GM19438 (cell line): ENCODE measurements at regions not wholly inside any gene's neighbourhood (a gene's known extent, or its start where the extent isn't known, plus 50 kb on each side); places are given as distances from the start of the nearest gene placed in this dataset.
A peak's percentile ranks its signal among the peaks of the same experiment; 100 is the strongest.
"Not testable (repeated sequence)": the region's sequence is repeated elsewhere in the genome, so short reads cannot be mapped to it uniquely, and the experiment has no call there.

Source experiments
- ATAC-seq: cut with Tn5 transposase; IDR thresholded peaks from one replicate; pipeline ENCODE4 v1.9.1; 2021; ENCODE audit warnings: low read depth; ENCODE audit not compliant: unreplicated experiment

DNA sequence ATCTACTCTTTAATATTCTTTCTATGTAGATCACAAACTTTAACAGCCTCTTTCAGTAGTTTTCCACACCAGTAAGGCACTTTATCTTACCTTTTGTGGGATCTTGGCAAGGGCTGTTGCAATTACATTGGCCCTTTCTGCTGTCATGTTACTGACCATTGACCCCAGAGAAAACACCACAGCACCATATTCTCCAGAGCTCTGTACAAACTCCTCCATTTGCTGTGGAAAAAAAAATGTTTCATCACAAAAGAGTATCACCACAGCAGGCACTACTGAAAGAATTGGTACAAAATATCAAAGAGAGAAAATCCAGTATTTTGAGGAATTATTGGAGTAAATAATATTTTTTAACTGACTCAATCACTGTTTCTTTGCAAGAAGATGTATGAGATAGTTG, 62.3 kb upstream of the UGT2A3 start:
- not testable (repeated sequence) for ATAC-seq

DNA sequence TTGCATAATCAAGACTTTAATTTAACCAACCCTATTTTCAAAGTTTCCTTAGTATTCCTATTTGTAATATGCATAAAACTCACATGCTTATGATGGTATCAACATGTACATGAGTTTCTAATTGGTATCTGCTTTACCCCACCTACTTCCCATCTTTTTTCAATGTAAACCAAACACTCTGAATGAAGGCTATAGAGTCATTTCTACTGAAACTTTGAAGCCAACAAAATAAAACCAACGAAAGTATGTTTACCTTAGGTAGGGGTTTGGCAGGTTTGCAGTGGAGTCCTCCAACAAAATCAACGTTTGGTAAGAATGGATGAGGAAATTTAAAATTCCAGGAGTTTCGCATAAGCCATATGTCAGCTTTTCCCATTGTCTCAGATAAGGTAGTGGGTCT, 66.4 kb upstream of the UGT2A3 start:
- ATAC-seq: not testable (repeated sequence)

DNA sequence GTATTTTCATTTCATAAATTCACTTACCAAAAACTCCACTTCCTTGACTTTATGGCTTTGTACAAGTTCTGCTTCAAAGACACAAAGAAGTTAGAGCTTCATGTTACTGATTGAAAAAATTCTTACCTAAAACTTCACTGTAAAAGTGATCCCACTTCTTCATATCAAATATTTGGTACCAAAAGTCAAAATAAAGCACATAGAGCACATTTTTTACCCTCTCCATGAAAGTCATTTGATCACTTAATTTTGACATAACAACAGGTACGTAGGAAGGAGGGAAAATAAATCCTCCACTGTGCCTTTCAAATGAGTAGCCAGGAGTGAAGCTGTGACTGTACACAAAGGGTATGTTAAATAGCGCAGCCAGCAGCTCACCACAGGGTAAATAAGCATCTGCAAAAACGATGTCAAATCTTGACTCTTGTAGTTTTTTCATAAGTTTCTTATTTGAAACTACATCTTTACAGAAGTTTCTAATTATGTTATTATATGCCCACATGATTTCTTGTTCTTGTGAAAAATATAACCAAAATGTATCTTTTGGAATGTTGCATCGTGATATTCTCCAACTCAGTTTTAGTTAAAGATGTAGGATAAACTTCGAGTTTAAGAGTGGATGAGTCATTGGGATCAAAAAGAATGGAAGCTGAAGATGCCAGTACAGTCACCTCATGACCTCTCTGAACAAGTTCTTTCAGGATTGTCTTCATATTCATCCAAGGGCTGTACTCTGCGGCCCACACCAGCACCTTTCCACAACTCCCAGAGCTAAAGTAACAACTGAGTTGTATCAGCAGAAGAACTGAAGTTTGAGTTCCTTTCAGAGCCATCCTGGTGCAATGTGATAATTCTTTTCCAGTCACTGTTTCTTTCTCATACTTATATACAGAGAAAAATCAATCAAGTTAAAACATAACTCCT, 68.2 kb upstream of the UGT2A3 start:
- not testable (repeated sequence) for ATAC-seq

DNA sequence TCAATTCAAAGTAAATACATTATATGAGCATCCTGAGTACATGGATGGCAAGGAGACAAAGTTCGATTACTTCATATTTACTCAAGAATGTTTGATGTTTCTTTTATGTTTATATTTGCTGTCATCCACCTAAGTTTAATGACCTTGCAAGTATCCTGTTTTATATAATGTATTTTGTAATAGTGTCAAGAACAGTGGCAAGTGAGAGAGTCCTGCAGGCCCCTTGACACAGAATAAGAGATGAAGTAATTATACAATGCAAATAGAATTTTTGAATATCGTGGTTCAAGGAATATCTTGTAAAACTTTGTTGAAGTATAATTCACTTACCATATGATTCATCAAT, 68.8 kb upstream of the UGT2A3 start:
- ATAC-seq: not testable (repeated sequence)

DNA sequence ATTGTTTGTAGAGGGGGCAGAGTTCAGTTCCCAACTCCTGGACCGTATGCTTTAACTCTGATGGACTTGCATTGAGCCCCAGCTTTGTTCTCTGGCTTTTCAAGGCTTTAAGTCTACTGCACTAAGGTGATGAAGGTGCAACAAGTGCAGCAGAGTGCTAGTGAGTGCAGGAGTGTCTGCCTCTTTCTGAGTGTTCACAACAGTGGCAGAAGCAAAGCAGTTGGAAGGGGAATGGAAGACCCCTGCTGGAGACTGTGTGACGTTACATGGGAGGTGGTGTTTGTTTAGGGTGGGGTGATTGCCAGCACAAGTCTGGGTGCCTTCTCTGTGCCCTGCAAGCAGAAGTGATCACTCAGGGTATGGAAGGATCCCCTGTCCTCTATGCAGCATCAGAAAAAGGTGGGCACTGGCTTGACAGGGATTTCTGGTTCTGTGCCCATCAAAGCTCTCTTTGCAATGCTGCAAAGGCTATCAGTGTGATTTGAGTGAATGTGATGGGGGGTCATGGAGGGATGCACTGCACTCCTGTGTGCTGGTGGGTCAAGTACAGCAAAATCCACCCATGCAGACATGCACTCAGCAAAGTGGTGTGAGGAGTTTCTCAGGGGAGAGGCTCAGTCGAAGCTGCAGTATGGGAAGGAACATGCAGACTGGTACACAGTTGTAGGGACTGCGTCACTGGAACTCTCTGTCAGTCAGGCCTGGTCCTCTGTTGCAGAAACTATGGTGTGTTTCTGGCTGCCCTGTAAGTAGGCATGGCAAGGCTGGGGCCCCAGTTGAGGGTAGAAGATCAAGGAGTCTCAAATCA, 70.9 kb upstream of the UGT2B7 start:
- peak; percentile 73 for ATAC-seq

DNA sequence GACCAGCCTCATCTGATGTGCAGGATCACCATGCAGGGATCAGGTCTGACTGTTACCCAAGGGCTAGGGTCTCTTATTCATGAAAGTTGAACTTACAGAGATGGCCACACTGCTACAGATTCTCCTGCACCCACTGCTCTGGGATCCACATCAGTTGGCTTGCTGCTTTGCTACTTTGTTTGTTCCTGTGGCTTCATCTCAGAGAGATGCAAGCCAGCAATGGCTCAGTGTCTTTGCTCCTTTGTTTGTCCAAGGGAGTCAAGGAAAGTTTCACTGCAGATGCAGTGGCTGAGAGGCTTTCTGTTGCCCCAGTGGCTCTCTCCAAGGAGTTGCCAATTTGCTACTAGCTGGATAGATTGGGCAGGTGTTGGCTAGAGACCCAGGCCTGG, 70.3 kb upstream of the UGT2B7 start:
- no peak for ATAC-seq

DNA sequence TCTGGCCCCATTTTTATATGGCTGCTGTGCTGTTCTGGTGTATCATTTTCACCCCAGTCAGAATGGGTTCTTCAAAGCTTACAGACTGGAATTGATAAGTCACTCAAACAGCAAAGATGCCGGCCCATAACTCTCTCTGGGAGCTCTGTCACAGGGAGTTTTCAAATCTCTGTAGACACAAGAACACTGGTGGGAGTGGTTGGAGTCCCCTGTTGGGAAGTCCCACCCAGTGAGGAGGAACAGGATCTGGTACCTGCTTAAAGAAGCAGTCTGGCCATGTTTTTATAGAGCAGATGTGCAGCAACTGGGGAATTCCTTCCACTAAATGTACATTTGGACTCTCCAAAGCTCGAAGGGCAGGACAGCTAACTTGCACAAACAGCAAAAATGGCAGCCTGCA, 69.3 kb upstream of the UGT2B7 start:
- ATAC-seq: no peak

DNA sequence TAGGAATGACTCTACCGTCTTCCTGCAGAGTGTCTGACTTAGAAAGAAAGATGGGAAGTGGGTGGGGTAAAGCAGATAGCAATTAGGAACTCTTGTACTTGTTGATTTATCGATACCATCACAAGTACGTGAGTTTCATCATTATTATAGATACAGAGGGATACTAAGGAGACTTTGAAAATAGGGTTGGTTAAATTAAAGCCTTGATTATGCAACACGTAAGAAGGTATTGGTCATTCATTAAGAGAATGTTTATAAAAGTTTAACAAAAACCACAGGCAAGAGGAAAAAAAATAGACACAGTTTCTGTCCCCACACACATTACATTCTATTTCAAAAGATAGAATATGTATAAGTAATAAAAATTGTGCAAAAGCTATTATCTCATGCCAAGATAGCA, 65.9 kb upstream of the UGT2B7 start:
- ATAC-seq: no peak

DNA sequence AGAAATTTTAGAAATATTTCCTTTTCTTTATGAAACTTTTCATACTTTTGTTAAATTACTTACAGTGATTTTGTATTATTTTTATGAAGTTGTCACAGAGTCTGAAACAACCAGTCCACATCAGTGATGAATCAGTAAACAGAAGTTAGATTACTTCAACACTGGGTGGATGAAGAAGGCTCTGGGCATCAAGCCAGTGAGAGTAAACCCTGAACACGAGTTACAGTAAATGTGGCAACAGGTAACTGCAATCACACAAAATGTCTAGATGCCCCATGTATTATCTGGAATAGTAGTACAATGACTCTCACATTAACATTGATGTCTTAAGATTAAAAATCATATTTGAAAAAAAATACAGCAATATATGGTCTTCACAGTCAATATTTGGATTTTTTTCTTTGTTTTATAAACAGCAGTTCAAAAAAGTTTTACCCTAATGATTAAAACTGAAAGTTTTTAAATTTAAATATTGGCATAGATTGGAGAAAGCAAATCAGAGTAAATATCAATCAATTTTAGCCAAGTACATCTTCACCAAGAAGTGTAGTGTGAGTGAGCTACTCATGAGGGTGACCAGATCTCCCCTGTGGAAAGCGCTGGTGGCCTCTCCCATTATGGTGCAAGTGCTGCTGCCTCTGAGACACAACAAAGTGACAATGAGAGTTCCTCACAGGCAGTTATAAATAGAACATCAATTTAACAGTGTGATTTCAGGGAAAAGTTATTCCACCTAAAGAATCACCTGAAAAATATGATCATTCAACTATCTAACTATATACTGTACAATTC, 63.2 kb upstream of the UGT2B7 start:
- no peak for ATAC-seq

DNA sequence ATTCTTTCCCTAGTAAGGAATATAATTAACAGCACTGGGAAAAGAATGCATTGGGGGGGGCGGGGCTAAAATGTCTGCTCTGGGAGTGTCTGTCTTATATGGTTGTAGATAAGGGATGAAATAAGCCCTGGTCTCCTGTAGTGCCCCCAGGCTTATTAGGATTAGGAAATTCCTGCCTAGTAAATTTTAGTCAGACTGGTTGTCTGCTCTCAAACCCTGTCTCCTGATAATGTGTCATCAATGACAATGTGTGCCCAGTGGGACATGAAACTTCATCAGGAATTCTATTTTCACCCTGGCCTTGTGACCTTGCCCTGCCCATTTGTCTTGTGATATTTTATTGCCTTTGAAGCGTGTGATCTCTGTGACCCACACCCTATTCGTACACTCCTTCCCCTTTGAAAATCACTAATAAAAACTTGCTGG, 61.9 kb upstream of the UGT2B7 start:
- not testable (repeated sequence) for ATAC-seq

DNA sequence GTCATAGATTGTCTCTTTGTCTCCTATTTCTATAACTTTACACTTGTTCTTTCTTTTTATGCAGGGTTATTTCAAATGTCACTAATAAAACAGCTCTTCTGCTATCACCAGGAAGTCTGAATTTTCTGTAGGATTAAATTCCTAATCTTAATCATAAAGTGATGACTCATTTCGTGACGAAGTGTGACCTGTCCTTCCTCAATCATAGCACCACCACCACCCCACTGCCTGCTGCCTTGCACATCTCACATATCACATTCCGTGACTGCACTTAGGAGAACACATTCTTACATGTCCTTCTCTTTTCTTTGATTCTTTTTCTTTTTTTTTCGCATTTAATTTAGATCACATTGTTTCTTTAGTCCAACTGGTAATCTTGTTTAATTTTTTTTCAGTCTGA, 57.7 kb upstream of the UGT2B7 start:
- no peak for ATAC-seq

DNA sequence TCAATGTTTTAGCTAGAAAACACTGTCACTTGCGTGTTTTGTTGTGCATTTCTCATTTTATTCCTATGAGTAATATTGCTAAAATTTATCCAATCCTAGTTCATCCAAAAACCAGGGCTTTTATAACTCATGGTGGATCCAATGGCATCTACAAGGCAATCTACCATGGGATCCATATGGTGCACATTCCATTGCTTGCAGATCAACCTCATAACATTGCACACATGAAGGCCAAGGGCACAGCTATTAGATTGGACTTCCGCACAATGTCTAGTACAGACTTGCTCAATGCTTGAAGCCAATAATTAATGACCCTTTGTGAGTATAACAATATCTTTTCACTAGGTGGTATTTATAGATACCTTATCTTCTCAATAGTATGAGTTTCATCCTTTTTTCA, 57.2 kb upstream of the UGT2B7 start:
- ATAC-seq: no peak

DNA sequence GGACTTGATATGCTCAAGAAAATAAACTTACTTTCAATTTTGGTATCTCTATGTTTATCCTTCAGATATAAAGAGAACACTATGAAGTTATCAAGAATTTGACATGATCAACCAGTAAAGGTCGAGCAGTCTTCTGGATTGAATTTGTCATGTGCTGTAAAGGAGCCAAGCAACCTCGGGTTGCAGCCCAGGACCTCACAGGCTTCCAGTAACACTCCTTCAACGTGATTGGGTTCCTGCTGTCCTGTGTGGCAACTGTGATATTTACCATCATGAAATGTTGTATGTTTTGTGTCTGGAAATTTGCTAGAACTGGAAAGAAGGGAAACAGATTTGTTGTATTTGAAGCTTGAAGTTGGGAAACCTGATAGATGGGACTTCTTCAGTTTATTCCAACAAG, 52.0 kb upstream of the UGT2B7 start:
- no peak for ATAC-seq
